Testis (tissue), 2 donors: ENCODE measurements at regions not wholly inside any gene's neighbourhood (a gene's known extent, or its start where the extent isn't known, plus 50 kb on each side); places are given as distances from the start of the nearest gene placed in this dataset.

Source experiments
- DNase-seq: peaks from one replicate; pipeline ENCODE4 v3.0.0-alpha.2; 2019
- H3K27ac ChIP-seq, 2 donors: fragments of 200-600 bp; sonication (generic); one replicate each; pipeline ENCODE4 v1.5.1; 2019
- H3K27me3 ChIP-seq: fragments of 200-600 bp; sonication (generic); one replicate; pipeline ENCODE4 v1.5.1; 2019
- H3K36me3 ChIP-seq: fragments of 200-600 bp; sonication (generic); one replicate; pipeline ENCODE4 v1.5.1; 2017; ENCODE audit warnings: low read depth; ENCODE audit errors: missing control alignments
- H3K4me1 ChIP-seq: fragments of 200-600 bp; sonication (generic); one replicate; pipeline ENCODE4 v1.5.1; 2019
- H3K4me3 ChIP-seq, 2 donors: fragments of 200-600 bp; sonication (generic); one replicate each; pipeline ENCODE4 v1.5.1; 2017 to 2019
- H3K9me3 ChIP-seq: fragments of 200-600 bp; sonication (generic); one replicate; pipeline ENCODE4 v1.5.1; 2017
- CTCF ChIP-seq, 3 experiments: fragments of 450-650 bp in 2 of 3; fragments of 200-600 bp in 1 of 3; sonication (generic) in 1 of 3; IDR thresholded peaks; one replicate each; pipeline ENCODE4 v1.5.1; 2016 to 2019; ENCODE audit warnings: antibody characterized with exemption in 3 of 3, mild to moderate bottlenecking in 2 of 3, moderate library complexity in 1 of 3
- POLR2A ChIP-seq: fragments of 450-650 bp; IDR thresholded peaks from one replicate; pipeline ENCODE4 v1.6.1; 2017; ENCODE audit warnings: antibody characterized with exemption, mild to moderate bottlenecking, moderate library complexity
- WGBS, 2 donors: methylation state at CpG; one replicate each; pipeline ENCODE4 v1.1.5; 2018; 5-methylcytosine and 5-hydroxymethylcytosine counted together
- intact Hi-C: fragments of 100-400 bp; cut with DNase I; formaldehyde crosslinking; loops from one replicate; pipeline ENCODE4 v1.15.1; 2023; ENCODE audit warnings: low total_unique reads

GRCh38 chr10:125556882-125557281 lies 126.1 kb downstream of the TEX36 start:
- intact Hi-C loops: no loop called here
- no peak for DNase-seq
- no peaks in the 10 kb centered on the region for H3K27me3 ChIP-seq
- H3K27ac ChIP-seq: no peak overlapping the region
- no peak for TF ChIP-seq CTCF (IDR thresholded peaks at IDR 0.05)
- no peaks in the 10 kb centered on the region for H3K36me3 ChIP-seq
- no peaks in the 10 kb centered on the region for H3K9me3 ChIP-seq
- 46 to 48% methylated on average over 4 of the region's 4 CpGs for WGBS, 2 donors
- H3K4me1 ChIP-seq: no peaks in the 10 kb centered on the region
- H3K4me3 ChIP-seq: no peak overlapping the region

- Histone ChIP-seq H3K27ac (no peak overlapping the region), H3K36me3 (no peaks in the 10 kb centered on the region), H3K4me1 (no peaks in the 10 kb centered on the region), H3K27me3 (no peaks in the 10 kb centered on the region), H3K9me3 (no peaks in the 10 kb centered on the region), H3K4me3 (no peak overlapping the region)
- intact Hi-C loops: no loop called here
- 77 to 80% methylated on average over 10 to 12 of the region's 12 CpGs for WGBS, 2 donors
- TF ChIP-seq CTCF (IDR thresholded peaks at IDR 0.05) (no peak), POLR2A (no peak)
- no peak for DNase-seq
Observed at GRCh38 chr10:125555743-125556142, 127.2 kb downstream of the TEX36 start.

GRCh38 chr10:125555267-125555666 lies 127.7 kb downstream of the TEX36 start:
- Histone ChIP-seq H3K36me3 (no peaks in the 10 kb centered on the region), H3K4me3 (no peak overlapping the region), H3K4me1 (no peaks in the 10 kb centered on the region), H3K27me3 (no peaks in the 10 kb centered on the region), H3K9me3 (no peaks in the 10 kb centered on the region), H3K27ac (no peak overlapping the region)
- intact Hi-C loops: no loop called here
- DNase-seq: no peak
- WGBS, 2 donors: 75 to 78% methylated on average over 9 of the region's 9 CpGs
- TF ChIP-seq CTCF (IDR thresholded peaks at IDR 0.05) (no peak), POLR2A (no peak)

- H3K27ac ChIP-seq: no peak overlapping the region
- H3K4me3 ChIP-seq: no peak overlapping the region
- WGBS, 2 donors: 76 to 80% methylated on average over 4 of the region's 4 CpGs
- H3K36me3 ChIP-seq: no peaks in the 10 kb centered on the region
- no peaks in the 10 kb centered on the region for H3K9me3 ChIP-seq
- TF ChIP-seq POLR2A (no peak), CTCF (IDR thresholded peaks at IDR 0.05) (no peak)
- DNase-seq: no peak
- H3K27me3 ChIP-seq: no peaks in the 10 kb centered on the region
- intact Hi-C loops: no loop called here
- no peaks in the 10 kb centered on the region for H3K4me1 ChIP-seq
Observed at GRCh38 chr10:125554753-125555152, 128.2 kb downstream of the TEX36 start.

GRCh38 chr10:125554016-125554703 lies 128.8 kb downstream of the TEX36 start:
- H3K27ac ChIP-seq: no peak overlapping the region
- 84 to 85% methylated on average over 10 of the region's 10 CpGs for WGBS, 2 donors
- no peaks in the 10 kb centered on the region for H3K9me3 ChIP-seq
- no peaks in the 10 kb centered on the region for H3K27me3 ChIP-seq
- H3K4me3 ChIP-seq: no peak overlapping the region
- TF ChIP-seq POLR2A: no peak
- no peaks in the 10 kb centered on the region for H3K36me3 ChIP-seq
- H3K4me1 ChIP-seq: no peaks in the 10 kb centered on the region
- DNase-seq: no peak
- intact Hi-C loops: no loop called here
